ENCODE measurements at regions not wholly inside any gene's neighbourhood (a gene's known extent, or its start where the extent isn't known, plus 50 kb on each side); places are given as distances from the start of the nearest gene placed in this dataset.

DNA sequence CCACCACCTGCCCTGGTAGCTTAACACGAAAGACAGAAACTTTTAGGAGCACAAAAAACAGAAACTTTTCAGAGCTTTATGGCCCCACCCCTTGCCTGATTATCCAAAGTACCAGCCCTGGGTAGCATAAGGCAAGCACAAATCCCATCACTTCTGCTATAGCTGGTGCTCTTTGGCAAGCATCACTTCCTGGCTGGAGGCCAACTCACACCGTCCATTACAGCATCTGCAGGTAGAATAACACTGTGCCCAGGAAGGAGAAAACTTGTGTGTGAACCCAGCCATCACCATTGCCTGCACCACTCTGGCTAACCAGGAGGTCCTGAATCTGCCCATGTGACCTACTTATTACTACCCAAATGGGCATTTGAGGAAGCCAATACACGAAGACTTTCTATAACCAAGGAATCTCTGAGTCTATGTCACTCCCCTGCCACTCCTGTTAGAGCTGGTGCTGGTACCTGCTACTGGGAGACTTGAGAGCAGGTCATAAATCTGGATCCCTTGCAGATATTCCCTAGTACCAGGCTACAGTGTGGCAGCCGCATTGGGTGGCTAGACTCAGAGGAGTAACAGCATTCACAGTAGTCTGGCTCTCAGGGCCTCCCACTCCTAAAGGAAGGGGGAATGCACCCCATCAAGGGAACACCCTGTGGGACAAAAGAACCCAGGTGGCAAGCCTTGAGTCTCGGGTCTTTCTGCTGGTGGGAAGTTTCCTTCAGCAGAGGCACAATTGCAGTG is 73.3 kb upstream of the AKAP13 start:
- TF ChIP-seq, protein P1, sequence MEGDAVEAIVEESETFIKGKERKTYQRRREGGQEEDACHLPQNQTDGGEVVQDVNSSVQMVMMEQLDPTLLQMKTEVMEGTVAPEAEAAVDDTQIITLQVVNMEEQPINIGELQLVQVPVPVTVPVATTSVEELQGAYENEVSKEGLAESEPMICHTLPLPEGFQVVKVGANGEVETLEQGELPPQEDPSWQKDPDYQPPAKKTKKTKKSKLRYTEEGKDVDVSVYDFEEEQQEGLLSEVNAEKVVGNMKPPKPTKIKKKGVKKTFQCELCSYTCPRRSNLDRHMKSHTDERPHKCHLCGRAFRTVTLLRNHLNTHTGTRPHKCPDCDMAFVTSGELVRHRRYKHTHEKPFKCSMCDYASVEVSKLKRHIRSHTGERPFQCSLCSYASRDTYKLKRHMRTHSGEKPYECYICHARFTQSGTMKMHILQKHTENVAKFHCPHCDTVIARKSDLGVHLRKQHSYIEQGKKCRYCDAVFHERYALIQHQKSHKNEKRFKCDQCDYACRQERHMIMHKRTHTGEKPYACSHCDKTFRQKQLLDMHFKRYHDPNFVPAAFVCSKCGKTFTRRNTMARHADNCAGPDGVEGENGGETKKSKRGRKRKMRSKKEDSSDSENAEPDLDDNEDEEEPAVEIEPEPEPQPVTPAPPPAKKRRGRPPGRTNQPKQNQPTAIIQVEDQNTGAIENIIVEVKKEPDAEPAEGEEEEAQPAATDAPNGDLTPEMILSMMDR (IDR thresholded peaks at IDR 0.05; ENCODE audit: low read depth, low read length, missing control alignments): no peak
- no peak overlapping the region for H3K4me3 ChIP-seq (replicated peaks; ENCODE audit: low read depth, low read length)
- no peak for DNase-seq (ENCODE audit: extremely low read depth, low read depth)

DNA sequence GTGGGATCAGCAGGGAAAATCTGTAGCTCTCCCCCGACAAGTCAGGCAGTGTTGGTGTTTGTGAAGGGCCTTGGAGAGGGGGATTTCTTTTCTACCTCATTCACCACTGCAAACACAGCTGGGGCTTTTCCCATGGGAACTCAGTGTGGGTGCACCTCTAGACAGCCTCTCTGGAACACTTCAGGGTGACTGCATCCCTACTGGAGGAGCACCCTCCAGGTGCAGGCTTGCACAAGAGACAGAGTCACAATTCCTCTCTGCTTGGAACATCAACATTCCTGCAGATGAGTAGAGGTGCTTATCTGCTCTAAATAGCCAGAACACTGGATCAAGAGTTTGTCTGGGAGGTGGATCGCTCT is 72.7 kb upstream of the AKAP13 start:
- TF ChIP-seq, protein P1 (IDR thresholded peaks at IDR 0.05; ENCODE audit: low read depth, low read length, missing control alignments): no peak
- DNase-seq (ENCODE audit: extremely low read depth, low read depth): no peak
- no peak overlapping the region for H3K4me3 ChIP-seq (replicated peaks; ENCODE audit: low read depth, low read length)

DNA sequence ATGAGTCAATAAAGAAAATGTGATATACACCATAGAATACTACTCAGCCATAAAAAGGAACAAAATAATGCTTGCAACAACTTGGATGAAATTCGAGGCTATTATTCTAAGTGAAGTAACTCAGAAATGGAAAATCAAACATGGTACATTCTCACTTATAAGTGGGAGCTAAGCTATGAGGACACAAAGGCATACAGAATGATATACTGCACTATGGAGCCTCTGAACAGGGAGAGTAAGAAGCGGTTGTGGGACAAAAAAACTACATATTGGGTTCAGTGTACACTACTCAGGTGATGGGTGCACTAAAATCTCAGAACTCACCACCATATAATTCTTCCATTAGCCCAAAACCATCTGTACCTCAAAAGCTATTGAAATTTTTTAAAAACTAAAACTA is 68.8 kb upstream of the AKAP13 start:
- no peak overlapping the region for H3K4me3 ChIP-seq (replicated peaks; ENCODE audit: low read depth, low read length)
- TF ChIP-seq, protein P1 (IDR thresholded peaks at IDR 0.05; ENCODE audit: low read depth, low read length, missing control alignments): no peak

DNA sequence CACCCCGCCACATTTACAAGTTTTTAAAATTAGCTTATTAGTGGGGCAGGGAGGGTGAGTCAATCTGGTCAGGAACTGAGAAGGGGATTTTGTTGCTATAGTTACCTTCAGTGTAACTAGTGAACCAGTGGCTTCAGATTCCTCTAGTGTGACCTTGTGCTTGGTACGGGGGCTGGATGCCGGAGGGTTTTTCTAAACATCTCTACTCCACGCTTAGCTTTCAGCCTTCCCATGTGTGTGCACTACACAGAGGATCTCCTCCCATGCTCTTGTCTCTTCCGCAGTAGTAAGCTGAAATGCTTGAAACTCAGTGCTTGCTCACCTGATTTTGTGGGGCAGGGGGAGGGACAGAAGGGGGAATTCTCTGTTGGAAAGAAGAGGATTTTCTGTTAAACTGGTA is 67.9 kb upstream of the AKAP13 start:
- TF ChIP-seq, protein P1 (IDR thresholded peaks at IDR 0.05; ENCODE audit: low read depth, low read length, missing control alignments): no peak
- H3K4me3 ChIP-seq (replicated peaks; ENCODE audit: low read depth, low read length): no peak overlapping the region
- DNase-seq (ENCODE audit: extremely low read depth, low read depth): no peak

More for the DNA sequence above, 68.8 kb upstream of the AKAP13 start:
- DNase-seq (ENCODE audit: extremely low read depth, low read depth): no peak

DNA sequence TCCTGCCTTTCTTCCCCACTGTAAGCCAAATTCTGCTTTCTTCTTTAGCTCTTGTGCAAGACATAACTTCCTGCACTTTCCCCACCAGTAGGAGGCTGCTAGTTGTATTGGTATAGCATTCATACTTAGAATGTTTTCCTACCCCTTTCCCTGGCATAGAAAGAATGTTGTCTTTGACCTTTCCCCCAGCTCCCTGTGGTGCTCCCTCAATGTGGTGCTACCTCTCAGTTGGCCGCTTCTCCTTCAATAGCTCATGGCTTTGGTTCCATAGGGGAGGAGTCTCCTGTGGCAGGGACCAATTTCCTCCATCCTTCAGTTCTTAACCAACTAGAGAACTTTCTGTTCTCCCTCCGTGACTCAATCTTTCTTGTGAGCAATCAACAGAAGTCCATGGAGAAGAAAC is 67.5 kb upstream of the AKAP13 start:
- H3K4me3 ChIP-seq (replicated peaks; ENCODE audit: low read depth, low read length): no peak overlapping the region
- DNase-seq (ENCODE audit: extremely low read depth, low read depth): no peak
- TF ChIP-seq, protein P1 (IDR thresholded peaks at IDR 0.05; ENCODE audit: low read depth, low read length, missing control alignments): no peak

DNA sequence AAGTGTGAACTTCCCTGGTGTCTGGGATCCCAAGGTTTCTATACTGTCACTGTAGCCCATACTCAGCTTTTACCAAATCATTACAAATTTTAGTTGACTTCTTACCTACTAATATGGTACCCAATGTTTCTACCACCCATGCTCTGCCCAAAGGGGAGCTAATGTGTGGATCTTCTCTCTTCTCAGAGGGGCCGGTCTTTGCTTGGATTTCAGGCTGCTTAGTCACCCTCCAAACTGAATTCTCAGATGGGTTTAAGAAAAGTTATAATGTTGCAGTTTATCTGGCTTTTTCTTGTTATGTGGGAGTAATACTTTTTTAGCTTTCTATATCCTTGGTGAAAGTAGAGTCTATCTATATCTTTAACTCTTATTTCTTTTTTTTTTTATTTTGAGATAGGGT is 67.1 kb upstream of the AKAP13 start:
- DNase-seq (ENCODE audit: extremely low read depth, low read depth): no peak
- H3K4me3 ChIP-seq (replicated peaks; ENCODE audit: low read depth, low read length): no peak overlapping the region
- TF ChIP-seq, protein P1 (IDR thresholded peaks at IDR 0.05; ENCODE audit: low read depth, low read length, missing control alignments): no peak

DNA sequence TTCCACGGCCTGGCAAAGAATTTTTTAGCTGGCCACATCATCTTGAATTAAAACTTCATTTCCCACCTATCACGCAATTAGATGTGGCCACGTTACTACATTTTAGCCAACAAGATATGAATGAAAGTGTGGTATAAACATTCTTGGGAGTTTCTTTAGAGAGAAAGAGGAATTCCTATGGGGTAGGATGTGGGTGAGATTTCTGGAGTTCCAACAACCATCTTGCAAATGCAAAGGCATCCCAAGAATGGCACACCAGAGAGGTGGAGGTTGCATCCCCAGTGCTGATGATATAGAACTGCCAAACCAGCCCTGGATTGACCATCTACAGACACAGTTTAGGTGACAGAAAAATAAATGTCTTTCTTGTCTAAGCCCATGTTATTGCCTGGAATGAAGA is 66.3 kb upstream of the AKAP13 start:
- TF ChIP-seq, protein P1 (IDR thresholded peaks at IDR 0.05; ENCODE audit: low read depth, low read length, missing control alignments): no peak
- no peak overlapping the region for H3K4me3 ChIP-seq (replicated peaks; ENCODE audit: low read depth, low read length)

More for the DNA sequence above, 66.3 kb upstream of the AKAP13 start:
- no peak for DNase-seq (ENCODE audit: extremely low read depth, low read depth)
